ENCODE measurements at regions not wholly inside any gene's neighbourhood (a gene's known extent, or its start where the extent isn't known, plus 50 kb on each side); places are given as distances from the start of the nearest gene placed in this dataset.

- no peaks in the 10 kb centered on the region for H4K20me1 ChIP-seq (ENCODE audit: insufficient read depth, low read length, poor library complexity, severe bottlenecking)
- H3K4me1 ChIP-seq (ENCODE audit: insufficient read depth, low read length, poor library complexity, severe bottlenecking), result no peaks in the 10 kb centered on the region
- H2AFZ ChIP-seq (ENCODE audit: low read length), result no peak overlapping the region
- H3K27me3 ChIP-seq (ENCODE audit: insufficient read depth, low read length, poor library complexity, severe bottlenecking), result no peaks in the 10 kb centered on the region
- no peak overlapping the region for H3K9ac ChIP-seq (ENCODE audit: low read depth, low read length, poor library complexity, severe bottlenecking)
- H3K9me3 ChIP-seq (ENCODE audit: insufficient read depth, low read depth, low read length), result no peaks in the 10 kb centered on the region
- no peak overlapping the region for H3K4me3 ChIP-seq (ENCODE audit: low read length, poor library complexity, severe bottlenecking)
- no peaks in the 10 kb centered on the region for H3K9me2 ChIP-seq (replicated peaks; ENCODE audit: low read depth, low read length)
- H3K4me2 ChIP-seq (ENCODE audit: low read depth, low read length, poor library complexity, severe bottlenecking), result no peak overlapping the region
- TF ChIP-seq EZH2phosphoT487 (IDR thresholded peaks at IDR 0.05; ENCODE audit: borderline replicate concordance), result no peak
- TF ChIP-seq, protein P1, sequence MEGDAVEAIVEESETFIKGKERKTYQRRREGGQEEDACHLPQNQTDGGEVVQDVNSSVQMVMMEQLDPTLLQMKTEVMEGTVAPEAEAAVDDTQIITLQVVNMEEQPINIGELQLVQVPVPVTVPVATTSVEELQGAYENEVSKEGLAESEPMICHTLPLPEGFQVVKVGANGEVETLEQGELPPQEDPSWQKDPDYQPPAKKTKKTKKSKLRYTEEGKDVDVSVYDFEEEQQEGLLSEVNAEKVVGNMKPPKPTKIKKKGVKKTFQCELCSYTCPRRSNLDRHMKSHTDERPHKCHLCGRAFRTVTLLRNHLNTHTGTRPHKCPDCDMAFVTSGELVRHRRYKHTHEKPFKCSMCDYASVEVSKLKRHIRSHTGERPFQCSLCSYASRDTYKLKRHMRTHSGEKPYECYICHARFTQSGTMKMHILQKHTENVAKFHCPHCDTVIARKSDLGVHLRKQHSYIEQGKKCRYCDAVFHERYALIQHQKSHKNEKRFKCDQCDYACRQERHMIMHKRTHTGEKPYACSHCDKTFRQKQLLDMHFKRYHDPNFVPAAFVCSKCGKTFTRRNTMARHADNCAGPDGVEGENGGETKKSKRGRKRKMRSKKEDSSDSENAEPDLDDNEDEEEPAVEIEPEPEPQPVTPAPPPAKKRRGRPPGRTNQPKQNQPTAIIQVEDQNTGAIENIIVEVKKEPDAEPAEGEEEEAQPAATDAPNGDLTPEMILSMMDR (conservative IDR thresholded peaks at IDR 0.05; ENCODE audit: low read length), result no peak
- H3K36me3 ChIP-seq (ENCODE audit: insufficient read depth, low read length), result no peaks in the 10 kb centered on the region
- no peaks in the 10 kb centered on the region for H3F3A ChIP-seq (ENCODE audit: low read depth)
- H3K79me2 ChIP-seq (ENCODE audit: insufficient read depth, low read length), result no peaks in the 10 kb centered on the region
Measured at GRCh38 chr15:81856634-81857026, 189.2 kb downstream of the MEX3B start.

DNA sequence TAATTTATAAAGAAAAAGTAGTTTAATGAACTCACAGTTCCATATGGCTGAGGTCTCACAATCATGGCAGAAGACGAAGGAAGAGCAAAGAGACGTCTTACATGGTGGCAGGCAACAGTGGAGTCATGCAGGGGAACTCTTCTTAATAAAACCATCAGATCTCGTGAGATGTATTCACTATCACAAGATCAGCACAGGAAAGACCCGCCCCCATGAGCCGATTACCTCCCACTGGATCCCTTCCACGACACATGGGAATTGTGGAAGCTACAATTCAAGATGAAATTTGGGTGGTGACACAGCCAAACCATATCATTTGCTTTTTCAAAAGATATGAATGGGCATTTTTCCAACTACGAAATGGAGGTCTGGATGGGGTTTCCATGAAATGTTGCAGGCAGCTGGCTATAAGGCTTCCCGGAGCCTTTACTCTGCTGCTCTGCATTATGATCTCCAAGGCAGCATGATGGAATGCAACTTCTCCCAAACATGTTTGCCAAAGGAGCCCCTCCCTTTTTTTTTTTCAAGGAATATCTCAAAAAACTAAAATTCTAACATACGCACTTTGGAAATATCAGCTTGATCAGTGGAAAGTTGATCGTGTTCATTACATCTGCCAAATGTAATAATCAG is 189.7 kb downstream of the MEX3B start:
- no peaks in the 10 kb centered on the region for H3K4me1 ChIP-seq (ENCODE audit: insufficient read depth, low read length, poor library complexity, severe bottlenecking)
- H3F3A ChIP-seq (ENCODE audit: low read depth), result no peaks in the 10 kb centered on the region
- H3K9me3 ChIP-seq (ENCODE audit: insufficient read depth, low read depth, low read length), result no peaks in the 10 kb centered on the region
- H3K27me3 ChIP-seq (ENCODE audit: insufficient read depth, low read length, poor library complexity, severe bottlenecking), result no peaks in the 10 kb centered on the region
- no peaks in the 10 kb centered on the region for H3K79me2 ChIP-seq (ENCODE audit: insufficient read depth, low read length)
- no peak overlapping the region for H2AFZ ChIP-seq (ENCODE audit: low read length)
- no peak overlapping the region for H3K9ac ChIP-seq (ENCODE audit: low read depth, low read length, poor library complexity, severe bottlenecking)
- no peak overlapping the region for H3K4me2 ChIP-seq (ENCODE audit: low read depth, low read length, poor library complexity, severe bottlenecking)
- H3K36me3 ChIP-seq (ENCODE audit: insufficient read depth, low read length), result no peaks in the 10 kb centered on the region
- no peaks in the 10 kb centered on the region for H4K20me1 ChIP-seq (ENCODE audit: insufficient read depth, low read length, poor library complexity, severe bottlenecking)
- H3K4me3 ChIP-seq (ENCODE audit: low read length, poor library complexity, severe bottlenecking), result no peak overlapping the region
- no peaks in the 10 kb centered on the region for H3K9me2 ChIP-seq (replicated peaks; ENCODE audit: low read depth, low read length)
- TF ChIP-seq, protein P1 (conservative IDR thresholded peaks at IDR 0.05; ENCODE audit: low read length), result no peak
- no peak for TF ChIP-seq EZH2phosphoT487 (IDR thresholded peaks at IDR 0.05; ENCODE audit: borderline replicate concordance)

GRCh38 chr15:81853150-81853748 is 192.6 kb downstream of the MEX3B start:
- Histone ChIP-seq H3K4me3 (ENCODE audit: low read length, poor library complexity, severe bottlenecking) (no peak overlapping the region), H2AFZ (ENCODE audit: low read length) (no peak overlapping the region), H3K79me2 (ENCODE audit: insufficient read depth, low read length) (no peaks in the 10 kb centered on the region), H3F3A (ENCODE audit: low read depth) (no peaks in the 10 kb centered on the region), H3K27me3 (ENCODE audit: insufficient read depth, low read length, poor library complexity, severe bottlenecking) (no peaks in the 10 kb centered on the region), H3K9me2 (replicated peaks; ENCODE audit: low read depth, low read length) (no peaks in the 10 kb centered on the region), H3K9ac (ENCODE audit: low read depth, low read length, poor library complexity, severe bottlenecking) (no peak overlapping the region), H3K4me1 (ENCODE audit: insufficient read depth, low read length, poor library complexity, severe bottlenecking) (no peaks in the 10 kb centered on the region), H3K9me3 (ENCODE audit: insufficient read depth, low read depth, low read length) (no peaks in the 10 kb centered on the region), H3K36me3 (ENCODE audit: insufficient read depth, low read length) (no peaks in the 10 kb centered on the region), H3K4me2 (ENCODE audit: low read depth, low read length, poor library complexity, severe bottlenecking) (no peak overlapping the region), H4K20me1 (ENCODE audit: insufficient read depth, low read length, poor library complexity, severe bottlenecking) (no peaks in the 10 kb centered on the region)
- TF ChIP-seq, protein P1 (conservative IDR thresholded peaks at IDR 0.05; ENCODE audit: low read length), result no peak
- no peak for TF ChIP-seq EZH2phosphoT487 (IDR thresholded peaks at IDR 0.05; ENCODE audit: borderline replicate concordance)

All from Loucy (cell line).